ENCODE measurements at regions not wholly inside any gene's neighbourhood (a gene's known extent, or its start where the extent isn't known, plus 50 kb on each side); places are given as distances from the start of the nearest gene placed in this dataset.

DNA sequence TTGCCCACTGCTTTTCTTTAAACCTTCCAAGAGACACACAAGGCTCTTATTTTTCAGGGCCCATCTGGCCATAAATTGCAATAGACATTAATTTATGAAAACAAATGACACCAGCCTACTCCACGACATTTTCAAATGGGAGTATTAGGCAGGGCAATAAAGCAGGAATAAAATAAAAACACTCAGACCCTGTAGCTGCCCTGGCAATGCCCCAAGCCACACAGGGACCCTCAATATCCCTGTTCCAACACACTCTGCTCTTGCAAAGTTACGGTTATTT, 550.8 kb upstream of the TNP1 start:
- no peak for TF ChIP-seq POLR2AphosphoS5 (IDR thresholded peaks at IDR 0.05; ENCODE audit: low read depth)
- TF ChIP-seq, protein P1, sequence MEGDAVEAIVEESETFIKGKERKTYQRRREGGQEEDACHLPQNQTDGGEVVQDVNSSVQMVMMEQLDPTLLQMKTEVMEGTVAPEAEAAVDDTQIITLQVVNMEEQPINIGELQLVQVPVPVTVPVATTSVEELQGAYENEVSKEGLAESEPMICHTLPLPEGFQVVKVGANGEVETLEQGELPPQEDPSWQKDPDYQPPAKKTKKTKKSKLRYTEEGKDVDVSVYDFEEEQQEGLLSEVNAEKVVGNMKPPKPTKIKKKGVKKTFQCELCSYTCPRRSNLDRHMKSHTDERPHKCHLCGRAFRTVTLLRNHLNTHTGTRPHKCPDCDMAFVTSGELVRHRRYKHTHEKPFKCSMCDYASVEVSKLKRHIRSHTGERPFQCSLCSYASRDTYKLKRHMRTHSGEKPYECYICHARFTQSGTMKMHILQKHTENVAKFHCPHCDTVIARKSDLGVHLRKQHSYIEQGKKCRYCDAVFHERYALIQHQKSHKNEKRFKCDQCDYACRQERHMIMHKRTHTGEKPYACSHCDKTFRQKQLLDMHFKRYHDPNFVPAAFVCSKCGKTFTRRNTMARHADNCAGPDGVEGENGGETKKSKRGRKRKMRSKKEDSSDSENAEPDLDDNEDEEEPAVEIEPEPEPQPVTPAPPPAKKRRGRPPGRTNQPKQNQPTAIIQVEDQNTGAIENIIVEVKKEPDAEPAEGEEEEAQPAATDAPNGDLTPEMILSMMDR (conservative IDR thresholded peaks at IDR 0.05; ENCODE audit: low read depth in 2 of 2): no peak
